HUES64 (cell line): ENCODE measurements at regions not wholly inside any gene's neighbourhood (a gene's known extent, or its start where the extent isn't known, plus 50 kb on each side); places are given as distances from the start of the nearest gene placed in this dataset.
"Not testable (repeated sequence)": the region's sequence is repeated elsewhere in the genome, so short reads cannot be mapped to it uniquely, and the experiment has no call there.

Experiments
- H3K27ac ChIP-seq: 2 replicates; pipeline ENCODE4 v1.7.0; 2013; ENCODE audit warnings: low read depth, low read length, inconsistent platforms
- H3K27me3 ChIP-seq: 2 replicates; pipeline ENCODE4 v1.6.1; 2013; ENCODE audit warnings: mild to moderate bottlenecking, low read length; ENCODE audit not compliant: insufficient read depth
- H3K36me3 ChIP-seq: 2 replicates; pipeline ENCODE4 v1.6.1; 2013; ENCODE audit warnings: mild to moderate bottlenecking, low read length; ENCODE audit not compliant: insufficient read depth
- H3K4me1 ChIP-seq: 2 replicates; pipeline ENCODE4 v1.6.1; 2013; ENCODE audit warnings: mild to moderate bottlenecking, low read length, moderate library complexity; ENCODE audit not compliant: insufficient read depth
- H3K4me3 ChIP-seq: 2 replicates; pipeline ENCODE4 v1.5.1; 2013; ENCODE audit warnings: mild to moderate bottlenecking, low read length, moderate library complexity
- H3K9ac ChIP-seq: 2 replicates; pipeline ENCODE4 v1.6.1; 2013; ENCODE audit warnings: mild to moderate bottlenecking, low read depth, low read length
- H3K9me3 ChIP-seq: 2 replicates; pipeline ENCODE4 v1.6.1; 2013; ENCODE audit warnings: low read depth, low read length; ENCODE audit not compliant: insufficient read depth
- WGBS: fragments of 150-250, 120-280 bp; methylation state at CpG from one replicate; pipeline ENCODE4 v1.1.7; 2013; ENCODE audit warnings: missing lambda C conversion rate; 5-methylcytosine and 5-hydroxymethylcytosine counted together

- 91% methylated on average over 10 of the region's 10 CpGs for WGBS
- H3K27ac ChIP-seq, H3K9me3 ChIP-seq, H3K27me3 ChIP-seq, H3K4me1 ChIP-seq, H3K4me3 ChIP-seq, H3K9ac ChIP-seq, H3K36me3 ChIP-seq: not testable (repeated sequence)
These were observed 670.1 kb upstream of the IGFBP3 start for GRCh38 chr7:46590918-46591905.

GRCh38 chr7:46589286-46589685 is 668.2 kb upstream of the IGFBP3 start:
- no peaks in the 10 kb centered on the region for H3K36me3 ChIP-seq
- H3K4me1 ChIP-seq, result no peaks in the 10 kb centered on the region
- no peaks in the 10 kb centered on the region for H3K27me3 ChIP-seq
- no peak overlapping the region for H3K4me3 ChIP-seq
- H3K9me3 ChIP-seq, result no peaks in the 10 kb centered on the region
- WGBS, result 94% methylated on average over 5 of the region's 5 CpGs
- no peak overlapping the region for H3K27ac ChIP-seq
- H3K9ac ChIP-seq, result no peak overlapping the region

GRCh38 chr7:46586406-46586805 is 665.3 kb upstream of the IGFBP3 start:
- Histone ChIP-seq H3K27ac (no peak overlapping the region), H3K9ac (no peak overlapping the region), H3K36me3 (no peaks in the 10 kb centered on the region), H3K27me3 (no peaks in the 10 kb centered on the region), H3K4me3 (no peak overlapping the region), H3K9me3 (no peaks in the 10 kb centered on the region), H3K4me1 (no peaks in the 10 kb centered on the region)
- 87% methylated on average over 1 of the region's 1 CpG for WGBS

GRCh38 chr7:46583656-46584055 is 662.6 kb upstream of the IGFBP3 start:
- no peak overlapping the region for H3K4me3 ChIP-seq
- no peaks in the 10 kb centered on the region for H3K4me1 ChIP-seq
- no peaks in the 10 kb centered on the region for H3K36me3 ChIP-seq
- 90% methylated on average over 1 of the region's 1 CpG for WGBS
- H3K27ac ChIP-seq, result no peak overlapping the region
- no peaks in the 10 kb centered on the region for H3K27me3 ChIP-seq
- H3K9ac ChIP-seq, result no peak overlapping the region
- no peaks in the 10 kb centered on the region for H3K9me3 ChIP-seq

- no peak overlapping the region for H3K9ac ChIP-seq
These were observed 660.2 kb upstream of the IGFBP3 start for GRCh38 chr7:46581268-46581667.

GRCh38 chr7:46580766-46581165 is 659.7 kb upstream of the IGFBP3 start:
- Histone ChIP-seq H3K9ac (no peak overlapping the region), H3K27ac (no peak overlapping the region), H3K4me3 (no peak overlapping the region), H3K27me3 (no peaks in the 10 kb centered on the region), H3K9me3 (no peaks in the 10 kb centered on the region), H3K4me1 (no peaks in the 10 kb centered on the region), H3K36me3 (no peaks in the 10 kb centered on the region)
- 97% methylated on average over 5 of the region's 6 CpGs for WGBS

More at GRCh38 chr7:46581268-46581667, 660.2 kb upstream of the IGFBP3 start:
- Histone ChIP-seq H3K4me3 (no peak overlapping the region), H3K9me3 (no peaks in the 10 kb centered on the region), H3K4me1 (no peaks in the 10 kb centered on the region), H3K27me3 (no peaks in the 10 kb centered on the region), H3K36me3 (no peaks in the 10 kb centered on the region), H3K27ac (no peak overlapping the region)
- WGBS, result 100% methylated on average over 3 of the region's 3 CpGs

- H3K4me3 ChIP-seq, result no peak overlapping the region
- H3K27me3 ChIP-seq, result no peaks in the 10 kb centered on the region
- H3K27ac ChIP-seq, result no peak overlapping the region
- no peaks in the 10 kb centered on the region for H3K4me1 ChIP-seq
- no peaks in the 10 kb centered on the region for H3K36me3 ChIP-seq
- 94% methylated on average over 1 of the region's 1 CpG for WGBS
- no peaks in the 10 kb centered on the region for H3K9me3 ChIP-seq
- no peak overlapping the region for H3K9ac ChIP-seq
These were observed 656.3 kb upstream of the IGFBP3 start for GRCh38 chr7:46577394-46577793.

GRCh38 chr7:46576950-46577349 is 655.9 kb upstream of the IGFBP3 start:
- Histone ChIP-seq H3K27ac (no peak overlapping the region), H3K9ac (no peak overlapping the region), H3K27me3 (no peaks in the 10 kb centered on the region), H3K36me3 (no peaks in the 10 kb centered on the region), H3K4me3 (no peak overlapping the region), H3K9me3 (no peaks in the 10 kb centered on the region), H3K4me1 (no peaks in the 10 kb centered on the region)

- Histone ChIP-seq H3K4me3 (no peak overlapping the region), H3K9ac (no peak overlapping the region), H3K27me3 (no peaks in the 10 kb centered on the region), H3K9me3 (no peaks in the 10 kb centered on the region), H3K4me1 (no peaks in the 10 kb centered on the region), H3K27ac (no peak overlapping the region), H3K36me3 (no peaks in the 10 kb centered on the region)
- 85% methylated on average over 2 of the region's 2 CpGs for WGBS
These were observed 651.6 kb upstream of the IGFBP3 start for GRCh38 chr7:46572691-46573090.

GRCh38 chr7:46571996-46572395 is 650.9 kb upstream of the IGFBP3 start:
- Histone ChIP-seq H3K9ac (no peak overlapping the region), H3K27me3 (no peaks in the 10 kb centered on the region), H3K27ac (no peak overlapping the region), H3K4me1 (no peaks in the 10 kb centered on the region), H3K4me3 (no peak overlapping the region), H3K36me3 (no peaks in the 10 kb centered on the region), H3K9me3 (no peaks in the 10 kb centered on the region)
- 98% methylated on average over 4 of the region's 5 CpGs for WGBS

- Histone ChIP-seq H3K9ac (no peak overlapping the region), H3K9me3 (no peaks in the 10 kb centered on the region), H3K27ac (no peak overlapping the region), H3K36me3 (no peaks in the 10 kb centered on the region), H3K4me1 (no peaks in the 10 kb centered on the region), H3K27me3 (no peaks in the 10 kb centered on the region), H3K4me3 (no peak overlapping the region)
- 45% methylated on average over 2 of the region's 2 CpGs for WGBS
These were observed 648.0 kb upstream of the IGFBP3 start for GRCh38 chr7:46569133-46569465.
